GM12878 (cell line): ENCODE measurements at regions not wholly inside any gene's neighbourhood (a gene's known extent, or its start where the extent isn't known, plus 50 kb on each side); places are given as distances from the start of the nearest gene placed in this dataset.

Experiments used
- ATAC-seq: fragments of 200-7000 bp; cut with Tn5 transposase; 3 replicates; pipeline ENCODE4 v1.9.1; 2020; ENCODE audit warnings: mild to moderate bottlenecking, moderate library complexity
- BruUV-seq: library from RNA; stranded (reverse); fragments of 400-500 nt; replicated peaks from 2 replicates; lab custom pipeline; 2021; lab: Mats Ljungman, UMichigan
- CTCF ChIA-PET: fragments of 300-600 bp; sonication (Branson Sonifier 250); formaldehyde crosslinking; extraction: SDS; loops from one replicate; lab custom pipeline; 2021; ENCODE audit warnings: inconsistent platforms; lab: Yijun Ruan, JAX
- POLR2A ChIA-PET: fragments of 350-600 bp; formaldehyde crosslinking; extraction: SDS; loops from one replicate; lab custom pipeline; 2021; ENCODE audit warnings: inconsistent platforms; lab: Charles Lee
- RAD21 ChIA-PET: fragments of 300-600 bp; sonication (Branson Sonifier 250); formaldehyde crosslinking; loops from one replicate; lab custom pipeline; 2023; ENCODE audit warnings: antibody characterized with exemption; ENCODE audit not compliant: unreplicated experiment; lab: Charles Lee
- SMC1A ChIA-PET: fragments of 300-600 bp; sonication (Branson Sonifier 250); formaldehyde crosslinking; loops from one replicate; lab custom pipeline; 2023; ENCODE audit not compliant: unreplicated experiment, uncharacterized antibody; lab: Charles Lee
- DNase-seq: peaks from one replicate; pipeline ENCODE4 v3.0.0-alpha.2; 2011; ENCODE audit warnings: low read depth, low spot score
- FAIRE-seq: peaks from 3 replicates; lab custom pipeline; 2011; peaks lifted over from hg19 to GRCh38; lab: Jason Lieb, UNC
- H2AFZ ChIP-seq: 2 replicates; pipeline ENCODE4 v1.6.0; 2011; ENCODE audit warnings: low read depth, low read length, control low read depth; ENCODE audit not compliant: control insufficient read depth
- H3K27ac ChIP-seq: 2 replicates; pipeline ENCODE4 v1.5.1; 2011; ENCODE audit warnings: control low read depth; ENCODE audit not compliant: control insufficient read depth, insufficient read depth
- H3K27me3 ChIP-seq, 2 experiments: replicated peaks in 1 of 2; 2 replicates each; pipeline versions ENCODE4 v1.6.0 to v1.6.1; 2011; ENCODE audit warnings: low read length in 1 of 2; ENCODE audit not compliant: control insufficient read depth in 2 of 2, insufficient read depth in 2 of 2
- H3K36me3 ChIP-seq, 2 experiments: 2 replicates each; pipeline ENCODE4 v1.5.1; 2011; ENCODE audit warnings: low read length in 1 of 2; ENCODE audit not compliant: control insufficient read depth in 2 of 2, insufficient read depth in 2 of 2
- H3K4me1 ChIP-seq: 2 replicates; pipeline ENCODE4 v1.6.1; 2011; ENCODE audit warnings: mild to moderate bottlenecking, low read length, moderate library complexity, mixed read lengths; ENCODE audit not compliant: control insufficient read depth, insufficient read depth
- H3K4me2 ChIP-seq: 2 replicates; pipeline ENCODE4 v1.6.0; 2011; ENCODE audit warnings: control low read depth; ENCODE audit not compliant: control insufficient read depth, insufficient read depth
- H3K4me3 ChIP-seq: fragments of 200-600 bp; sonication (generic); 2 replicates; pipeline ENCODE4 v1.5.1; 2016
- H3K79me2 ChIP-seq: 2 replicates; pipeline ENCODE4 v1.6.0; 2011; ENCODE audit warnings: low read length; ENCODE audit not compliant: control insufficient read depth, insufficient read depth
- H3K9ac ChIP-seq: 2 replicates; pipeline ENCODE4 v1.8.0; 2011; ENCODE audit warnings: low read length, control low read depth, mixed read lengths; ENCODE audit not compliant: control insufficient read depth, insufficient read depth
- H3K9me3 ChIP-seq: replicated peaks from 3 replicates; pipeline ENCODE4 v1.5.1; 2011; ENCODE audit warnings: mild to moderate bottlenecking, low read length; ENCODE audit not compliant: control insufficient read depth, insufficient read depth
- H4K20me1 ChIP-seq: 2 replicates; pipeline ENCODE4 v1.6.0; 2011; ENCODE audit not compliant: control insufficient read depth, insufficient read depth
- CREM ChIP-seq: IDR thresholded peaks from 2 replicates; pipeline ENCODE4 v1.6.1; 2014; ENCODE audit warnings: antibody characterized with exemption, low read depth
- EZH2 ChIP-seq: IDR thresholded peaks from 2 replicates; pipeline ENCODE4 v1.6.1; 2012; ENCODE audit warnings: low read depth, mild to moderate bottlenecking, control low read depth, inconsistent platforms, low read length, borderline replicate concordance; ENCODE audit not compliant: control insufficient read depth
- HSF1 ChIP-seq: fragments of 150-350 bp; IDR thresholded peaks from 2 replicates; pipeline ENCODE4 v1.6.1; 2014; ENCODE audit warnings: mild to moderate bottlenecking, low read depth, low read length
- JUND ChIP-seq: IDR thresholded peaks from 2 replicates; pipeline ENCODE4 v1.6.1; 2012; ENCODE audit warnings: low read depth, mild to moderate bottlenecking, low read length, improper control_type of control experiment, moderate library complexity
- MEF2B ChIP-seq: fragments of 450-650 bp; IDR thresholded peaks from 2 replicates; pipeline ENCODE4 v1.6.1; 2018; ENCODE audit warnings: mild to moderate bottlenecking, moderate library complexity; ENCODE audit not compliant: partially characterized antibody, poor library complexity, severe bottlenecking
- NFYB ChIP-seq: IDR thresholded peaks from 2 replicates; pipeline ENCODE4 v1.6.1; 2011; ENCODE audit warnings: low read depth, mild to moderate bottlenecking, low read length, improper control_type of control experiment, moderate library complexity; ENCODE audit not compliant: insufficient read depth
- RELA ChIP-seq: fragments of 450-650 bp; IDR thresholded peaks from 2 replicates; pipeline ENCODE4 v1.8.0; 2014; ENCODE audit warnings: borderline replicate concordance; ENCODE audit not compliant: partially characterized antibody
- SMARCA5 ChIP-seq: fragments of 450-650 bp; IDR thresholded peaks from 2 replicates; pipeline ENCODE4 v1.6.1; 2017; ENCODE audit warnings: mild to moderate bottlenecking
- TCF3 ChIP-seq: IDR thresholded peaks from 2 replicates; pipeline ENCODE4 v1.6.1; 2012; ENCODE audit warnings: low read depth, mild to moderate bottlenecking, low read length, borderline replicate concordance; ENCODE audit not compliant: insufficient read depth
- TCF7 ChIP-seq: IDR thresholded peaks from 2 replicates; pipeline ENCODE4 v1.6.1; 2014; ENCODE audit warnings: antibody characterized with exemption, borderline replicate concordance
- ZNF622 ChIP-seq: fragments of 450-650 bp; IDR thresholded peaks from 2 replicates; pipeline ENCODE4 v1.6.1; 2017; ENCODE audit warnings: mild to moderate bottlenecking, inconsistent platforms
- WGBS: methylation state at CpG from one replicate; pipeline ENCODE4 v1.1.6; 2016; ENCODE audit warnings: low lambda C conversion rate; ENCODE audit not compliant: insufficient replicate concordance, insufficient coverage; ENCODE audit errors: missing lambda C conversion rate; 5-methylcytosine and 5-hydroxymethylcytosine counted together
- in situ Hi-C: fragments of 300-500 bp; cut with MboI; formaldehyde crosslinking; loops from 9 replicates; pipeline ENCODE4 v1.14.3; 2018; ENCODE audit warnings: mixed read lengths
- intact Hi-C: fragments of 100-400 bp; cut with micrococcal nuclease; formaldehyde crosslinking; loops from one replicate; pipeline ENCODE4 v1.14.2; 2022; ENCODE audit not compliant: unreplicated experiment
- TF ChIP-seq, protein P1 (sequence below): fragments of 450-650 bp; IDR thresholded peaks from 2 replicates; pipeline ENCODE4 v1.6.1; 2017; ENCODE audit warnings: borderline replicate concordance
- TF ChIP-seq, protein P2 (sequence below): fragments of 450-650 bp; IDR thresholded peaks from 2 replicates; pipeline ENCODE4 v1.6.1; 2016; ENCODE audit warnings: mild to moderate bottlenecking
- TF ChIP-seq, protein P3 (sequence below): fragments of 450-650 bp; formaldehyde crosslinking; IDR thresholded peaks from 2 replicates; pipeline ENCODE4 v1.4.0; 2022; ENCODE audit warnings: mild to moderate bottlenecking, moderate library complexity

GRCh38 chr4:144817081-144817480 is 171.1 kb downstream of the HHIP start (continued):
- no peak for TF ChIP-seq HSF1

GRCh38 chr4:144818136-144818535 is 172.2 kb downstream of the HHIP start:
- H3K4me3 ChIP-seq: no peak overlapping the region
- H3K27me3 ChIP-seq: no peaks in the 10 kb centered on the region
- ATAC-seq: no peak
- POLR2A ChIA-PET: no interaction called here
- CTCF ChIA-PET: interaction anchor here (1.2 to 1.5 kb wide), 2 partner anchors 30 to 33 kb away, joined by 3 to 4 read pairs; no protein-coding TSS in a partner anchor
- H3K36me3 ChIP-seq: no peaks in the 10 kb centered on the region
- intact Hi-C loops (no loop called here), in situ Hi-C loops (no loop called here)
- no peak for DNase-seq
- no peak overlapping the region for H2AFZ ChIP-seq
- H3K27ac ChIP-seq: no peak overlapping the region
- no peaks in the 10 kb centered on the region for H3K79me2 ChIP-seq
- whole genome bisulfite sequencing: 32% methylated on average over 3 of the region's 3 CpGs
- BruUV-seq: no TSS peak
- H3K9me3 ChIP-seq: no peaks in the 10 kb centered on the region
- no peak overlapping the region for H3K4me2 ChIP-seq
- FAIRE-seq: no peak
- SMC1A ChIA-PET: interaction anchor here (1.1 kb wide), 1 partner anchor 9 kb away, joined by 3 read pairs; no protein-coding TSS in a partner anchor
- no peak overlapping the region for H3K9ac ChIP-seq
- H3K4me1 ChIP-seq: no peaks in the 10 kb centered on the region
- no peaks in the 10 kb centered on the region for H4K20me1 ChIP-seq
- RAD21 ChIA-PET: no interaction called here
- TF ChIP-seq NFYB (no peak), TCF7 (no peak), SMARCA5 (no peak), ZNF622 (no peak), JUND (no peak), MEF2B (no peak), CREM (no peak), RELA (no peak), TCF3 (no peak), EZH2 (no peak)
- TF ChIP-seq, protein P1, sequence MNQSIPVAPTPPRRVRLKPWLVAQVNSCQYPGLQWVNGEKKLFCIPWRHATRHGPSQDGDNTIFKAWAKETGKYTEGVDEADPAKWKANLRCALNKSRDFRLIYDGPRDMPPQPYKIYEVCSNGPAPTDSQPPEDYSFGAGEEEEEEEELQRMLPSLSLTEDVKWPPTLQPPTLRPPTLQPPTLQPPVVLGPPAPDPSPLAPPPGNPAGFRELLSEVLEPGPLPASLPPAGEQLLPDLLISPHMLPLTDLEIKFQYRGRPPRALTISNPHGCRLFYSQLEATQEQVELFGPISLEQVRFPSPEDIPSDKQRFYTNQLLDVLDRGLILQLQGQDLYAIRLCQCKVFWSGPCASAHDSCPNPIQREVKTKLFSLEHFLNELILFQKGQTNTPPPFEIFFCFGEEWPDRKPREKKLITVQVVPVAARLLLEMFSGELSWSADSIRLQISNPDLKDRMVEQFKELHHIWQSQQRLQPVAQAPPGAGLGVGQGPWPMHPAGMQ: no peak
- TF ChIP-seq, protein P2, sequence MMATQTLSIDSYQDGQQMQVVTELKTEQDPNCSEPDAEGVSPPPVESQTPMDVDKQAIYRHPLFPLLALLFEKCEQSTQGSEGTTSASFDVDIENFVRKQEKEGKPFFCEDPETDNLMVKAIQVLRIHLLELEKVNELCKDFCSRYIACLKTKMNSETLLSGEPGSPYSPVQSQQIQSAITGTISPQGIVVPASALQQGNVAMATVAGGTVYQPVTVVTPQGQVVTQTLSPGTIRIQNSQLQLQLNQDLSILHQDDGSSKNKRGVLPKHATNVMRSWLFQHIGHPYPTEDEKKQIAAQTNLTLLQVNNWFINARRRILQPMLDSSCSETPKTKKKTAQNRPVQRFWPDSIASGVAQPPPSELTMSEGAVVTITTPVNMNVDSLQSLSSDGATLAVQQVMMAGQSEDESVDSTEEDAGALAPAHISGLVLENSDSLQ: no peak
- TF ChIP-seq, protein P3, sequence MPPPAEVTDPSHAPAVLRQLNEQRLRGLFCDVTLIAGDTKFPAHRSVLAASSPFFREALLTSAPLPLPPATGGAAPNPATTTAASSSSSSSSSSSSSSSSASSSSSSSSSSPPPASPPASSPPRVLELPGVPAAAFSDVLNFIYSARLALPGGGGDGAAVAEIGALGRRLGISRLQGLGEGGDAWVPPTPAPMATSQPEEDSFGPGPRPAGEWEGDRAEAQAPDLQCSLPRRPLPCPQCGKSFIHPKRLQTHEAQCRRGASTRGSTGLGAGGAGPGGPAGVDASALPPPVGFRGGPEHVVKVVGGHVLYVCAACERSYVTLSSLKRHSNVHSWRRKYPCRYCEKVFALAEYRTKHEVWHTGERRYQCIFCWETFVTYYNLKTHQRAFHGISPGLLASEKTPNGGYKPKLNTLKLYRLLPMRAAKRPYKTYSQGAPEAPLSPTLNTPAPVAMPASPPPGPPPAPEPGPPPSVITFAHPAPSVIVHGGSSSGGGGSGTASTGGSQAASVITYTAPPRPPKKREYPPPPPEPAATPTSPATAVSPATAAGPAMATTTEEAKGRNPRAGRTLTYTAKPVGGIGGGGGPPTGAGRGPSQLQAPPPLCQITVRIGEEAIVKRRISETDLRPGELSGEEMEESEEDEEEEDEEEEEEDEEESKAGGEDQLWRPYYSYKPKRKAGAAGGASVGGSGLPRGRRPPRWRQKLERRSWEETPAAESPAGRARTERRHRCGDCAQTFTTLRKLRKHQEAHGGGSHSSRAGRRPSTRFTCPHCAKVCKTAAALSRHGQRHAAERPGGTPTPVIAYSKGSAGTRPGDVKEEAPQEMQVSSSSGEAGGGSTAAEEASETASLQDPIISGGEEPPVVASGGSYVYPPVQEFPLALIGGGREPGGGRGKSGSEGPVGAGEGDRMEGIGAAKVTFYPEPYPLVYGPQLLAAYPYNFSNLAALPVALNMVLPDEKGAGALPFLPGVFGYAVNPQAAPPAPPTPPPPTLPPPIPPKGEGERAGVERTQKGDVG (CRISPR knock-in tag): no peak
